Ovary (tissue), 3 donors: ENCODE measurements at regions not wholly inside any gene's neighbourhood (a gene's known extent, or its start where the extent isn't known, plus 50 kb on each side); places are given as distances from the start of the nearest gene placed in this dataset.

Experiments
- CTCF ChIP-seq, 3 donors: fragments of 450-650 bp in 2 of 3; fragments of 200-600 bp in 1 of 3; IDR thresholded peaks; one replicate each; pipeline versions ENCODE4 v1.5.1 to v1.8.0; 2016 to 2022; ENCODE audit warnings: antibody characterized with exemption in 3 of 3, mild to moderate bottlenecking in 1 of 3
- EP300 ChIP-seq: sonication (generic); formaldehyde crosslinking; IDR thresholded peaks from one replicate; pipeline ENCODE4 v1.6.1; 2017; ENCODE audit warnings: antibody characterized with exemption
- POLR2A ChIP-seq: fragments of 450-650 bp; IDR thresholded peaks from one replicate; pipeline ENCODE4 v1.6.1; 2017; ENCODE audit warnings: antibody characterized with exemption, mild to moderate bottlenecking, moderate library complexity
- donor health status: DM: no; HTN: no; CAD: no.

GRCh38 chr12:131577766-131578165 is 133.1 kb upstream of the SFSWAP start:
- no peak for TF ChIP-seq POLR2A
- TF ChIP-seq CTCF (IDR thresholded peaks at IDR 0.05) = no peak
- no peak for TF ChIP-seq EP300
